Skeletal muscle cell (primary cell): ENCODE measurements at regions not wholly inside any gene's neighbourhood (a gene's known extent, or its start where the extent isn't known, plus 50 kb on each side); places are given as distances from the start of the nearest gene placed in this dataset.
A peak's percentile ranks its signal among the peaks of the same experiment; 100 is the strongest.
"Not testable (repeated sequence)": the region's sequence is repeated elsewhere in the genome, so short reads cannot be mapped to it uniquely, and the experiment has no call there.

Experiments
- DNase-seq: peaks from one replicate; pipeline ENCODE4 v3.0.0-alpha.2; 2010; ENCODE audit warnings: low read depth
- H3K4me3 ChIP-seq: 2 replicates; pipeline ENCODE4 v1.5.1; 2011; ENCODE audit warnings: low read depth, mild to moderate bottlenecking, control low read depth, low read length, moderate library complexity

DNA sequence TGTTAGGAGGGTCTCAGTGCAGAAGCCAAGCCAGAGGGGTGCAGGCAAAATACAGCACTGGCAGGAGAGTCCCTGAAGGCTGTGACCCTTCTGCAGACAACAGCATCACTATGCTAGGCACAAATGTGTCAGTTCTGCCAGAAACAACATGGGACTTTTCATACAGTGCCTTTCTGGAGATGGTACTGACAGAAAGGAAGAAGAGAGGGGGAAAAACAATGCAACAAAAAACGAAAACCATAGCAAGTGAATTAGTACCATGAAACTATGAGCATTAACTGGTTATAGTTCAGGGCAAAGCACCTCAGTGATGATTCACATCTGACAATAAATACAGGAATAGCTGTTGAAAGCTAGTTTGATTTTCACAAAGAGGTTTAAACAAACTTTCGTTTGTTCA lies 140.8 kb upstream of the NBPF11 start:
- H3K4me3 ChIP-seq = no peak overlapping the region
- DNase-seq = no peak

DNA sequence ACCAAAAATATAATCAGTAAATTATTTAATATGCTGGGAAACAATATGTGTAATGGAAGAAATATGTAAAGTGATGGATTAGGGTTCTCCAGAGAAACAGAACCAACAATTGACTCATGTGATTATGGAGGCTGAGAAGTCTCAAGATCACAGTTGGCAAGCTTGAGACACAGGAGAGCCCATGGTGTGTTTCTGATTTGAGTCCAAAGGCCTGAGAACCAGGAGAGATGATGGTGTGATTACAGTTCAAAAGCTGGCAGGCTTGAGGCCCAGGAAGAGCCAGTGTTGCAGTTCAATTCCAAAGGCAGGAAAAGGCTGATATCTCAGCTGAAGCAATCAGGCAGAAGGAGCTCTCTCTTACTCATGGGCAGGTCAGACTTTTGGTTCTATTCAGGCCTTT lies 138.8 kb upstream of the NBPF11 start:
- no peak overlapping the region for H3K4me3 ChIP-seq
- no peak for DNase-seq

DNA sequence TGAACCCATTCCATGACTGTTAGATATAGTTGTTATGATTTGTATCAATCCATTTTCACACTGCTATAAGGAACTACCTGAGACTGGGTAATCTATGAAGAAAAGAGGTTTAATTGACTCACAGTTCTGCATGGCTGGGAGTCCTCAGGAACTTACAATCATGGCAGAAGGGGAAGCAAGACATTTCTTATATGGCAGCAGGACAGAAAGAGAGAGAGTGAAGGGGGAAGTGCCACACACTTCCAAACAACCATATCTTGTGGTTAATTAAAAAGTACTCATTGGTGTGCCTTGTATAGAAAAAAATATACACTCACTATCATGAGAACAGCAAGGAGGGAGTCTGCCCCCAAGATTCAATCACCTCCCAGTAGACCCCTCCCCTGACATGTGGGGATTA lies 137.6 kb upstream of the NBPF11 start:
- DNase-seq = no peak
- no peak overlapping the region for H3K4me3 ChIP-seq

GRCh38 chr1:148285946-148286345 lies 133.9 kb upstream of the NBPF11 start:
- not testable (repeated sequence) for H3K4me3 ChIP-seq, DNase-seq

DNA sequence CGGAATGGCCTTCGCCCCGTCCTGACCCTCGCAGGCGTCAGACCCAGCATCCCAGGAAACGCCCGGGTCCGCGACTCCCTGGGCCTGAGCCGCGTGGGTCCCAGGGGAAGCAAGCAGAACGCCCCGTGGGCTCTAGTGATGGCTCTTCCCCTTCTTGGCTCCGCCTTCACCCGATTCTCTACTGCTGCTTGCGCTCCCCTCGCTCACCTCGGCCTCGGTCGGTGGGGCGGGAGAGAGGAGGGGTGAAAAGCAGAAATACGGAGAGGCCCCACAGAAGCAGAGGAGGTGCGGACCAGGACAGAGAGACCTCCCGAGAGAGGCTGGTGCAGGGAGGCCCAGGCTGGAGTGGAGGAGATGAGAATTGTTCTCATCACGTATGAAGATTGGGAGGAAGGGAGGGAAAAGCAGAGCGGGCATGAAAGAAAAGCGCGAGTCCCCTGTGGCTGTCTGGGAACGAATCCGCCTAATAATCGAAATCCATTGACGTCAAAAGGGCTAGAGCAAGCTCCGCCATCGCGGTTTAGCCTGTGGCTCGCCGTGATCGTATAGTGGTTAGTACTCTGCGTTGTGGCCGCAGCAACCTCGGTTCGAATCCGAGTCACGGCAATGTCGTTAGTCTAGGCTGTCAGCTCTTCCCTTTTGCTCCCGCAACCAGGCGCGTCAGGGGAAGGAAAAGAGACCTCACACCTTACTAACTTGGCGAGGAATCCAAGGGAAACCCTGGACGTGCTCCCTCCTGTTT lies 128.9 kb upstream of the NBPF11 start:
- peak overlapping the region; percentile 51 for H3K4me3 ChIP-seq
- DNase-seq = not testable (repeated sequence)

DNA sequence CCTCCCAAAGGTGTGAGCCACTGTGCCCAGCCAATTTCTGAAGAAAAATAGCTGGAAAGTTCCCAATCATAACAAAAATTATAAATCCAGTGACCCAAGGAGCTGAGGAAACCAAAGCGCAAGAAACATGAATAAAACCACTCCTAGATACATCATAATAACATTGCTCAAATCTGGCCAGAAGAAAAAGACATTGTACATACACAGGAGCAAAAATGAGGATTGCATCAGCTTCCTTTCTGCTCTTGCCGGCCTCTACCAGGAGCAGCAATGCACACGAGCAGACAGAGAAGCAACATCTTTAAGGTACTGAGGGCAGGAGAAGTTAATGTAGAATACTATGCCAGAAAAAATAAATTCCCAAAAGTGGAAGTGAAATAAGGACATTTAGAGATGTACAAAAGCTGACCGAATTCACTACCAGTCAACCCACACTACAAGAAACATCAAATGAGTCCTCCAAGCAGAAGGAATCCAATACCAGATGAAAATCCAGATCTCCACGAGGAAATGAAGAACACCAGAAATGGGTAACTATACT lies 127.0 kb upstream of the NBPF11 start:
- not testable (repeated sequence) for DNase-seq, H3K4me3 ChIP-seq

DNA sequence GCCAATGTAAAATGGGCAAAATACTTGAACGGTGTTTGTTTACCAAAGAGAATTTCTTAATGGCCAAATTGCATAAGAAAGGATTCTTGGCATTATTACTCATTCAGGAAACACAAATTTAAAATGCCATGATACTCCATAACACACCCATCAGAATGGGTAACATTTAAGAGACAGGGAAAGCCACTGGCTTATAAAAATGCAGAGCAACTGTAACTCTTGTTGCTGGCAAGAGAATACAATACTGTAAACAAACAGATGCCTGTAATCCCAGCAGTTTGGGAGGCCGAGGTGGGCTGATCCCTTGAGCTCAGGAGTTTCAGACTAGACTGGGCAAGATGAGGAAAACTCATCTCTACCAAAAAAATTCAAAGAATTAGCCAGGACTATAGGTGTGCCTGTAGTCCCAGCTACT lies 125.8 kb upstream of the NBPF11 start:
- peak; percentile 6 for DNase-seq
- H3K4me3 ChIP-seq = not testable (repeated sequence)

DNA sequence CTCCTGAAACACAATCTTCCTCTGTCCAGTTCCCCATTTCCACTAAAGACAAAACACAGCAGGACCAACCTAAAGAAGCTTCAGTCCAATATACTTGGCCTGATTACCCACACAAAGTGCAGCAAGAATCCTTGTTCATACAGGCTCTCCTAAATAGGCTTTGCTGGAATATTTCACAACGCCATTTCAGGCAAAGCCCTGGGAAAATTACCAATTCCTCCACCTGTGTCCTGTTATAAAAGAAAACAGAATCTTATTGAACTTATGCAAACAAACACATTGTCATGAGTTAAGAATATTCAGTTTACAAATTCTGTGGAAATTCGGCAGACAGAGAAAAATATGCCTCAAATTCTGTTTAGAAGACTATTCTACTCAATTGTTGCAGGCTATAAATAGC lies 115.0 kb upstream of the NBPF11 start:
- not testable (repeated sequence) for H3K4me3 ChIP-seq, DNase-seq

DNA sequence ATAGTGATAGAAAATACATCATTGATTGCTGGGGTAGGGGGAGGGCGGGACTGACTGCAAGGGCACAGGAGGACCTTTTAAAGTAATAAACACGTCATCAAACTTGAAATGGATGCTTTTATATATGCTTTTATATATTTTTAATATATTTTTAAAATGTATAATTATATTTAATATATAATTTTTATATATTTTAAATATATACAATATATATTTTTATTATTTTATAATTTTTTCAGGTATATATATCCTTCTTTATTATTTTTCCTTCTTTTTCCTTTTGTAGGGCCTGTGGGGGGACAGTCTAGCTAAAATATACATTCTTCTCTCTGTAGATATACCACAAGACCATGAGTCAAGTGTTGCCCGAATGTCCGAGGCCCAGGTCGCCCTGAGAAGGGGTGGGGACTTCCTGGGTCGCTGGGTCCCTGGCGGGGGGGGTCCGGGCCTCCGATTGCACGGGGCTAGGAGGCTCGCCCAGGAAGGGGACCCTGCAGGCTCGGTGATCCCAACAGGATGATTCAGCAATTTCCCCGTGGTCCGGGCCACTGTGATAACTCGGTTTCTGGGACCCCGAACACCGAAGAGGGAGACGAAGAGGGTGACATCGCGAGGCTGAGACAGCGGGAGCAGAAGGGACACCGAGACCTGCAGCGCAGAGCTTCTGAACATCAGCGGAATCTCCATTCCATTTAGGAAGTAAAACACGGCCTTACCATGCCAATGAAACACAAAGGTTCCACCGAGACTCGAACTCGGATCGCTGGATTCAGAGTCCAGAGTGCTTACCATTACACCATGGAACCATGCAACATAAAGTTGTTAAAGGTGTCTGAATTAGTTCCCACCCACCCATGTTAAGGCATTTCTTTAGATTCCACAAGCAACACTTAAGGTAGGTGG lies 112.5 kb upstream of the NBPF11 start:
- DNase-seq = peak; percentile 35
- H3K4me3 ChIP-seq = peak overlapping the region; percentile 57

DNA sequence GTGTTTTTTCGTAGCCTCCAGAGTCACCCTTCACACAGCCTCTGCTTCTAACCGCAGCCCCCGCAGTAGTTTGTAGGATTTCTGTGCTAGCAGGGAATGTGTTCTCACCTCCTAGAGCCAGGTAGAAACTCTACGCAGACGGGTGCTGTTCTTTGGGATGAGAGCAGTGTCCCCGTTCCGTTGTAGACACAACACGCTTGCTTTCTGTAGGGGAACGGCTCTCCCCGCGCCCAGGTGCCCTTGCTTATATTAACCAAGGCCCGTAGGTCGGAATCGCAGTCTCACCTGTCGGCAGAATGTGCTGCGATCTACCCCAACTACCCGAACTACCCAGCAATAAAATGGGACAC lies 111.8 kb upstream of the NBPF11 start:
- H3K4me3 ChIP-seq = peak overlapping the region; percentile 57
- no peak for DNase-seq

DNA sequence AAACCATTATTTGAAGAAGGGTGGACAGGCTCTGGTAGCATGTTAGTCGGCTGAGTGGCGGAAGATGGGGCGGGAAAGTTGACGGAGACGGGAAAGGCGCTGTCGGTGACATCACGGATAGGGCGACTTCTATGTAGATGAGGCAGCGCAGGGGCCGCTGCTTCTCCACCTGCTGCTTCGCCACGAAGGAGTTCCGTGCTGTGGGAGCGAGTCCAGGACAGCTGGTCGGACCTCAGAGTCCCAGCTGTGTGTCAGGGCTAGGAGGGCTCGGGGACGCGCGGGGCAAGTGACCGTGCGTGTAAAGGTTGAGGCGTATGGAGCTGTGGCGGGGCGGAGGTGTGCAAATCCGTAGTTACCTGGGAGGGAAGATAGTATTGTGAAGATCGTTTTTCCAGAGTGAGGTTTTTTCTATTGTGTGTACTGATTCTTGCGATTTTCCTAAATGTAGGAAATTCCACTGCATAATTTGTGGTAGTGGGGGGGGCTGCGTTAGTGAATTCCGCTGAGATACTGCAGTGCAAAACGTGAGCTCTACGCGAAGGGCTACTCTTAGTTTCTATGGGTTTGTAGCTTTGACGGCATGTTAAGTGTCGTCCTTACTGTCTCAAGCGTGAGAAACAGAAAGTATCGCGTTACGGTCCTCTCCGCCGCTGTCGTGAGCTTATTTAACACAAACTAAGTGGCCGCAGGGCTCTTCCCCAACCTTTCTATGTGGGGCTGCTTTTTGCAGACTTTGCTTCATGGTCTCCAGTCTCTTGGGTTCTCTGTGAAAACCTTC lies 111.2 kb upstream of the NBPF11 start:
- peak; percentile 87 for DNase-seq
- peak overlapping the region; percentile 57 for H3K4me3 ChIP-seq

- H3K4me3 ChIP-seq, DNase-seq: not testable (repeated sequence)
Measured at GRCh38 chr1:148261684-148262083, 109.6 kb upstream of the NBPF11 start.

GRCh38 chr1:148257886-148258285 lies 105.8 kb upstream of the NBPF11 start:
- not testable (repeated sequence) for DNase-seq, H3K4me3 ChIP-seq

DNA sequence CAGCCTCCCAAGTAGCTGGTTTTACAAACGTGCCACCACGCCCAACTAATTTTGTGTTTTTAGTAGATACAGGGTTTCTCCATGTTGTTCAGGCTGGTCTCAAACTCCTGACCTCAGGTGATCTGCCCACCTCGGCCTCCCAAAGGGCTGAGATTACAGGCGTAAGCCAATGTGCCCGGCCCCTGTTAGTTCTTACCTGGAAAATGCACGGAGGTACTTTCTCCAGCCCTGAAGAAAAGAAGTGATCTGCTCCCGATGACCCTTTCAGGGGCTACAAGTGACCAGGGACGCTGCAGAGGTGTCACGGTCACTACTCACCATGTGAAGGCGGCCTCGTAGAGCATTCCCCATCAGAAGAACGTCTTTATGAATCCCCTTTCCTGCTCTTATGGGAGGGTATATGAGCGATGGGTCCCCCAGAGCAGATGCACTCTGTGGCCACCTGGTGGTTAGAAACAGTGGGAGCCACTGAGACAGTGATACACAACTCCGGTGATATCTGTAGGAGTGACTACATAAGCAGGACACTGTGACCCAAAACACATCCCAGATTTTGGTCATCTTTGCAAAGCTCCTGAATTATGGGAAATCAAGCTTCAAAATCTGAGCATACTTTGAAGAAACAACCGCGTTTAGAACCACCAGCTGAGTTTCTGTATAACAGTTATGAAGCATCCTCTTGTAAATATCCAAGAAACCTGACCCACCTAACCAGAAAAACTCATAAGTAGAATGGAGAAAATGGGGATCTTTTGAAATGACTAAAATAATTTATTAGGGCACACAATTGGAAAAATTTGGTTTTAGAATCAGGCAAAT lies 102.7 kb upstream of the NBPF11 start:
- not testable (repeated sequence) for DNase-seq, H3K4me3 ChIP-seq

DNA sequence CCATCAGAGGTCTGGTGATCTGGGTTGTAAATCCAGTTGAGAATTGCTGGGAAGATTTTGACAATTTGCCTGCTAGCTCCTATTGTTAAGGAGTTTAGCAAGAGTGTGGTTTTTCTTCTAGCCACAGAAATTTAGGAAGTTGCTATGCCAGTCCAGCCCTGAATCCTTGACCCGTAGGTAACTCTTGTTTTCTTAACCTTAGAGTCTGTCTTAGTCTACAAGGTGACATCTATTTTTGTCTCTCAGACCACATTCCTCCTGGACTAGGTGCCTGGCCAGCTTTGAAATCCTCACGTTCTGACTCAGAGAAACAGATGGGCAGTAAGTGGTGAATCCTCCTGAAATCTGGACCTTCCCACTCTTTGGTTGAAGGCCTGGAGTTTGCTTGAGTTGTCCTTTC lies 101.7 kb upstream of the NBPF11 start:
- not testable (repeated sequence) for DNase-seq, H3K4me3 ChIP-seq

DNA sequence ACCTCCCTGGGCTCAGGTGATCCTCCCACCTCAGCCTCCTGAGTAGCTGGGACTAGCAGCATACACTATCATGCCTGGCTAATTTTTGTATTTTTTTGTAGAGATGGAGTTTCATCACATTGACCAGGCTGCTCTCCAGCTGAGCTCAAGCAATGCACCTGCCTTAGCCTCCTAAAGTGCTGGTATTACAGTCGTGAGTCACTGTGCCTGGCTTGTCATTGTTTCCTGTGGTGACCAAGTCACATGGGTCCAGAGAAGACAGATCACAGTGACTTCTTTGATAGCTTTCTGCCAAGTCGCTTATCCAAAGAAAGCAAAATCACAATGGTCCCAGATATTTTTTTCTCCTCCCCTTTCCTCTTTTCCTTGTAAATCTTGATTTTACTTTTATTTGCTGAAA lies 96.7 kb upstream of the NBPF11 start:
- DNase-seq, H3K4me3 ChIP-seq: not testable (repeated sequence)

- not testable (repeated sequence) for H3K4me3 ChIP-seq, DNase-seq
Measured at GRCh38 chr1:148246258-148246861, 94.3 kb upstream of the NBPF11 start.

DNA sequence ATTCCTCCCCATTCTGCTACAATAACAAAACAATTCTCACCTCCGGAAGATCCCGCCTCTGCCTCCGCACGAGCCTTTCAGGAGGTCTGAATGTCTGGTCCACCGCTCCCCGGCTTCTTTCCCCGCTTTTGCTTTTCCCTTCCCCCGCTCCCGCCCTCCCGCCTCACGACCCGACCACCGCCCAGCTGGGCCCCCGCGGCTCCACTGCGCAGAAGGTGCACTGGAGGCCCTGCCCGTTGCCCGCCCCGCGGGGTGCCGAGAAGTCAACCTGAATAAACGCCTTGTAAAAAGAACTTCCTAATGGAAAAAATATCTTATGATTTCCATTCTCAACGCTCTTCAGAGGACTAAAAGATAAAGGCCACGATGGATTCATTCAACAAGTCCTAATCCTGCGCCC lies 93.8 kb upstream of the NBPF11 start:
- not testable (repeated sequence) for H3K4me3 ChIP-seq, DNase-seq
